Naive thymus-derived CD4-positive, alpha-beta T cell (primary cell): ENCODE measurements at regions not wholly inside any gene's neighbourhood (a gene's known extent, or its start where the extent isn't known, plus 50 kb on each side); places are given as distances from the start of the nearest gene placed in this dataset.

Source experiments
- ATAC-seq: fragments of 150-1000 bp; cut with Tn5 transposase; 2 replicates; pipeline ENCODE4 v1.10.0; 2021; ENCODE audit warnings: mild to moderate bottlenecking, moderate library complexity
- CTCF ChIA-PET: fragments of 350-600 bp; sonication (Branson Sonifier 250); formaldehyde crosslinking; loops from one replicate; lab custom pipeline; 2021; ENCODE audit warnings: antibody characterized with exemption; lab: Charles Lee
- POLR2A ChIA-PET: fragments of 350-600 bp; sonication (Branson Sonifier 250); formaldehyde crosslinking; loops from one replicate; lab custom pipeline; 2021; ENCODE audit warnings: antibody characterized with exemption, inconsistent platforms; lab: Charles Lee
- DNase-seq, 9 donors: peaks; one replicate each; pipeline versions ENCODE4 v3.0.0 to v3.0.0-alpha.2; 2020 to 2022; ENCODE audit warnings: mixed read lengths in 1 of 9
- H3K27ac ChIP-seq: one replicate; pipeline ENCODE4 v1.7.0; 2013; ENCODE audit warnings: mild to moderate bottlenecking, low read depth, low read length, moderate library complexity
- H3K27me3 ChIP-seq, 2 donors: one replicate each; pipeline ENCODE4 v1.7.0; 2013; ENCODE audit warnings: low read length in 2 of 2, mild to moderate bottlenecking in 2 of 2, moderate library complexity in 2 of 2; ENCODE audit not compliant: control insufficient read depth in 2 of 2, insufficient read depth in 2 of 2
- H3K36me3 ChIP-seq, 3 experiments: 1 replicate in 2 of 3; 2 replicates in 1 of 3; pipeline ENCODE4 v1.7.0; 2013; ENCODE audit warnings: low read length in 3 of 3, mild to moderate bottlenecking in 3 of 3, moderate library complexity in 1 of 3; ENCODE audit not compliant: insufficient read depth in 3 of 3, control insufficient read depth in 2 of 3
- H3K4me1 ChIP-seq, 2 donors: one replicate each; pipeline ENCODE4 v1.7.0; 2013; ENCODE audit warnings: low read length in 2 of 2, mild to moderate bottlenecking in 2 of 2, moderate library complexity in 1 of 2; ENCODE audit not compliant: control insufficient read depth in 2 of 2, insufficient read depth in 2 of 2
- H3K4me3 ChIP-seq: 2 replicates; pipeline ENCODE4 v1.7.0; 2013; ENCODE audit warnings: mild to moderate bottlenecking, low read length
- H3K9me3 ChIP-seq, 3 experiments: 1 replicate in 2 of 3; 2 replicates in 1 of 3; pipeline ENCODE4 v1.7.0; 2013; ENCODE audit warnings: low read length in 3 of 3; ENCODE audit not compliant: control insufficient read depth in 2 of 3
- H3K27ac Mint-ChIP-seq, 9 donors: one replicate each; pipeline ENCODE4 v1.8.0; 2020 to 2022; ENCODE audit warnings: mixed read lengths in 9 of 9, mild to moderate bottlenecking in 8 of 9, moderate library complexity in 5 of 9, inconsistent platforms in 2 of 9
- H3K27me3 Mint-ChIP-seq, 5 donors: one replicate each; pipeline ENCODE4 v1.8.0; 2021 to 2022; ENCODE audit warnings: mixed read lengths in 5 of 5, mild to moderate bottlenecking in 1 of 5
- H3K36me3 Mint-ChIP-seq, 5 donors: one replicate each; pipeline ENCODE4 v1.8.0; 2020 to 2022; ENCODE audit warnings: mixed read lengths in 5 of 5, mild to moderate bottlenecking in 3 of 5, inconsistent platforms in 1 of 5
- H3K4me1 Mint-ChIP-seq, 7 donors: one replicate each; pipeline ENCODE4 v1.8.0; 2020 to 2022; ENCODE audit warnings: mixed read lengths in 7 of 7, mild to moderate bottlenecking in 3 of 7, inconsistent platforms in 1 of 7
- H3K4me3 Mint-ChIP-seq, 10 donors: one replicate each; pipeline ENCODE4 v1.8.0; 2020 to 2022; ENCODE audit warnings: mild to moderate bottlenecking in 10 of 10, mixed read lengths in 10 of 10, moderate library complexity in 6 of 10, inconsistent platforms in 2 of 10
- H3K9me3 Mint-ChIP-seq, 11 donors: one replicate each; pipeline ENCODE4 v1.8.0; 2020 to 2022; ENCODE audit warnings: mixed read lengths in 11 of 11, mild to moderate bottlenecking in 4 of 11, inconsistent platforms in 1 of 11, moderate library complexity in 1 of 11
- intact Hi-C, 2 donors: fragments of 100-400 bp; cut with micrococcal nuclease; formaldehyde crosslinking; loops; one replicate each; pipeline ENCODE4 v1.15.1; 2023

DNA sequence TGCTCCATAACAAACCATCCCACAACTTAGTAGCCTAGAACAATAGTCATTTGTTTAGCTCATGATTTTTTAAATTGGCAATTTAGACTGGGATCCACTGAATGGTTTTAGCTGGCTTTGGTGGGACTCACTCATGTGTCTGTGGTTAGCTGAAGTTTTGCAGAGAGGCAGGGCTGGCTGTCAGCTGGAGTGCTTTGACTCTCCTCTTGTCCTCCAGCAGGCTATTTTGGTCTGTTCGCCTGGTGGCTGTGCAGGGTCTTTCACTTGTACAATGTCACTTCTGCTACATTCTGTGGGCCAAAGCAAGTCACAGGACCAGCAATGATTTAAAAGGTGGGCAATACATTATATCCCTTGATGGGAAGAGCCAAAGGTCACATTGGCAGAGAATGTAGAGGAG lies 1146.5 kb downstream of the ROBO2 start:
- Mint-ChIP-seq H3K27ac (no peak overlapping the region), H3K4me3 (no peak overlapping the region), H3K4me1 (no peaks in the 10 kb centered on the region), H3K27me3 (no peaks in the 10 kb centered on the region), H3K36me3 (no peaks in the 10 kb centered on the region), H3K9me3 (peaks cover 0 to 17% (median 4%) of the 10 kb centered on the region in 11 donors)
- ATAC-seq = no peak
- Histone ChIP-seq H3K4me3 (no peak overlapping the region), H3K27me3 (no peaks in the 10 kb centered on the region), H3K4me1 (no peaks in the 10 kb centered on the region), H3K27ac (no peak overlapping the region), H3K36me3 (no peaks in the 10 kb centered on the region), H3K9me3 (no peaks in the 10 kb centered on the region)
- ChIA-PET POLR2A (no interaction called here), CTCF (no interaction called here)
- intact Hi-C loops = no loop called here
- DNase-seq = no peak

DNA sequence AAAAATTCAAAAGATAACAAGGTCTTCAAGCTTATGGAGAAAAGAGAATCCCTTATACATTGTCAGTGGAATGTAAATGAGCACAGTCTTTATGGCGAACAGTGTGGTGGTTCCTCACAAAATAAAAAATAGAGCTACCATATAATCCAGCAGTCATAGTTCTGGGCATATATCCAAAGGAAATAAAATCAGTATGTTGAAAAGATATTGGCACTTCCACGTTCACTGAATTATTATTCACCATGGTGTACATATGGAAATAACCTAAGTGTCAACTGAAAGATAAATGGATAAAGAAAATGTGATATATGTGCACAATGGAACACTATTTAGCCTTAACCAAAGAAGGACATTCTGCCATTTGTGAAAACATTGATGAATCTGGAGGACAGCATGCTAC lies 1161.2 kb downstream of the ROBO2 start:
- ChIA-PET POLR2A (no interaction called here), CTCF (no interaction called here)
- no peak overlapping the region for H3K27ac ChIP-seq
- Mint-ChIP-seq H3K4me1 (no peaks in the 10 kb centered on the region), H3K27ac (no peak overlapping the region), H3K27me3 (no peaks in the 10 kb centered on the region), H3K9me3 (peaks cover 0 to 24% (median 4%) of the 10 kb centered on the region in 11 donors), H3K36me3 (no peaks in the 10 kb centered on the region), H3K4me3 (no peak overlapping the region)
- H3K4me1 ChIP-seq = no peaks in the 10 kb centered on the region
- intact Hi-C loops = no loop called here
- no peak for ATAC-seq
- DNase-seq = no peak
- H3K27me3 ChIP-seq = no peaks in the 10 kb centered on the region
- H3K36me3 ChIP-seq = no peaks in the 10 kb centered on the region
- no peaks in the 10 kb centered on the region for H3K9me3 ChIP-seq
- H3K4me3 ChIP-seq = no peak overlapping the region

DNA sequence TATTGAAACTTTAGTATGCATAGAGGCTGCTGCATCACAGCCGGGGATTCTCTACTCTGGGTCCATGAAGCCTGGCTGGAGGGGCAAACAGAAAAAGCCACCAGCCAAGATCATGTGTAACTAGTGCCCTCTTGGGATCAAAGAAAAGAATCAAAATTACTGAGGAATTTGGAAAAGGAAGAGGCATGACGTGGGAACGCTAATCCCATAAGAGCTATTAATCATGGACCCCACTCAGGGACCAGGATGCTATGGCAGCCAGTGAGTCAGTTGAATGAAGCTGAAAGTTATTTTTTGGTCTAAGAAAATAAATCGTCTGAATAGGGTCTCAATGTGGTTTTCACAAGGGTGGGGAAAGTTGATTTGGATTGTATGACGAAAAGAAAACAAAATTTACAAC lies 1165.1 kb downstream of the ROBO2 start:
- Mint-ChIP-seq H3K27ac (no peak overlapping the region), H3K36me3 (no peaks in the 10 kb centered on the region), H3K27me3 (no peaks in the 10 kb centered on the region), H3K4me1 (peaks cover 0 to 1% (median 0%) of the 10 kb centered on the region in 7 donors), H3K4me3 (no peak overlapping the region), H3K9me3 (peaks cover 0 to 15% (median 4%) of the 10 kb centered on the region in 11 donors)
- no peaks in the 10 kb centered on the region for H3K36me3 ChIP-seq
- ATAC-seq (no peak), DNase-seq (no peak)
- no peaks in the 10 kb centered on the region for H3K27me3 ChIP-seq
- ChIA-PET POLR2A (no interaction called here), CTCF (no interaction called here)
- H3K27ac ChIP-seq = no peak overlapping the region
- intact Hi-C loops = no loop called here
- no peaks in the 10 kb centered on the region for H3K9me3 ChIP-seq
- H3K4me1 ChIP-seq = no peaks in the 10 kb centered on the region
- H3K4me3 ChIP-seq = no peak overlapping the region

DNA sequence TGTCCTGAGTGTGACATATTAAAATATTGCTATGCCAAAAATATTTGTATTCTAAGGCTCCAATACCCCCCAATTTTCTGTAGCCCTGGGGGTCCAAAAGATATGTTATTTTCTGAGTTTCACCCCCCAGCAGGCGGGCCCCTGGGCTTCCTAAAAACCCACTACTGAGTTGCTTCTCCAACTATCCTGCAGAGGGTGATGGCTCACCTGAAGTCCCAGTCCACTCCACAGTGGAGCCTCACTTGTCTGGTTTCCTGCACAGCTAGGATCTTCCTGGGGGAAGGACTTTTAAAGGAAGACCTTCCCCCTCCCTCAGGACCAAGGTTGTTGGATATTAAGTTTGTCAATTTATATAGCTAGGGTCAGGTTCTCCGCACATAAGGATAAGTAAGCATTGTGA lies 1181.4 kb downstream of the ROBO2 start:
- intact Hi-C loops = no loop called here
- peaks cover 0 to 3% (median 0%) of the 10 kb centered on the region in 5 donors for H3K36me3 Mint-ChIP-seq
- H3K27me3 ChIP-seq = no peaks in the 10 kb centered on the region

DNA sequence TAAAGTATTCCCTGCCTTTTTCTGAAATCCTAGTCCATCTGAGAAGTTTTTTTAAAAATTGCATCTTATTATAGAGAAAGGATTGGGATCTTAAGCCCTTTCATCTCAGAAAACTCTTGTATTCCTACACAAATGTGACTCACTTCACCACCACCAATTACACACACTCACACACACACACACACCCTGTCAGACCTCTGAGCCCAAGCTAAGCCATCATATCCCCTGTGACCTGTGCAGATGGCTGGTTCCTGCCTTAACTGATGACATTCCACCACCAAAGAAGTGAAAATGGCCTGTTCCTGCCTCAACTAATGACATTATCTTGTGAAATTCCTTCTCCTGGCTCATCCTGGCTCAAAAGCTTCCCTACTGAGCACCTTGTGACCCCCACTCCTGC lies 1181.9 kb downstream of the ROBO2 start:
- ATAC-seq (no peak), DNase-seq (no peak)
- peaks cover 5 to 27% (median 9%) of the 10 kb centered on the region in 11 donors for H3K9me3 Mint-ChIP-seq
- H3K4me1 Mint-ChIP-seq = no peaks in the 10 kb centered on the region
- Histone ChIP-seq H3K27ac (no peak overlapping the region), H3K4me3 (no peak overlapping the region), H3K36me3 (no peaks in the 10 kb centered on the region), H3K4me1 (no peaks in the 10 kb centered on the region), H3K9me3 (peaks cover 0 to 6% (median 0%) of the 10 kb centered on the region in 3 experiments), H3K27me3 (no peaks in the 10 kb centered on the region)
- H3K36me3 Mint-ChIP-seq = peaks cover 0 to 3% (median 0%) of the 10 kb centered on the region in 5 donors
- no peak overlapping the region for H3K27ac Mint-ChIP-seq
- H3K27me3 Mint-ChIP-seq = no peaks in the 10 kb centered on the region
- CTCF ChIA-PET = no interaction called here
- intact Hi-C loops = no loop called here
- POLR2A ChIA-PET = no interaction called here
- H3K4me3 Mint-ChIP-seq = no peak overlapping the region

More for the DNA sequence above, 1181.4 kb downstream of the ROBO2 start:
- no peaks in the 10 kb centered on the region for H3K27me3 Mint-ChIP-seq
- ATAC-seq = no peak
- Histone ChIP-seq H3K27ac (no peak overlapping the region), H3K4me3 (no peak overlapping the region), H3K36me3 (no peaks in the 10 kb centered on the region), H3K9me3 (peaks cover 0 to 6% (median 0%) of the 10 kb centered on the region in 3 experiments), H3K4me1 (no peaks in the 10 kb centered on the region)
- no peak overlapping the region for H3K27ac Mint-ChIP-seq
- peaks cover 5 to 27% (median 9%) of the 10 kb centered on the region in 11 donors for H3K9me3 Mint-ChIP-seq
- POLR2A ChIA-PET = no interaction called here
- DNase-seq = no peak
- H3K4me3 Mint-ChIP-seq = no peak overlapping the region
- CTCF ChIA-PET = no interaction called here
- no peaks in the 10 kb centered on the region for H3K4me1 Mint-ChIP-seq

DNA sequence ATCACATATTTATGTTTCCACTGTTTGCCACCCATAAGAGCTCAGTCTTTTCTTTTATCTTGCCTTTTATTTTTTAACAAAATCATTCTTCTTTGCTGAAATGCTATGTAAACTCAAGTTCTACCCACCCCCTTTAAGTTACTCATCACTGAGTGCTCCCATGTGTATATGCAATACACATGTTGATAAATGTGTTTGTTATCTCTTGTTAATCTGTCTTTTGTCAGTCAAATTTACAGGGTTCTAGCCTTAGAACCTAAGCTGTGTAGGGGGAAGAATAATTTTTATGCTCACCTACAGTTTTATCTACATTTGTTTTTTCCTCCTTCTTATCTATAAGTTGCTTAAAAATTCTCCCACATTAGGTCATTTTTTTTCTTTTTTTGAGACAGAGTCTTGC lies 1195.9 kb downstream of the ROBO2 start:
- Histone ChIP-seq H3K4me1 (no peaks in the 10 kb centered on the region), H3K27ac (no peak overlapping the region), H3K36me3 (no peaks in the 10 kb centered on the region), H3K4me3 (no peak overlapping the region), H3K27me3 (no peaks in the 10 kb centered on the region), H3K9me3 (no peaks in the 10 kb centered on the region)
- no peaks in the 10 kb centered on the region for H3K36me3 Mint-ChIP-seq
- no peak overlapping the region for H3K27ac Mint-ChIP-seq
- peaks cover 3 to 28% (median 10%) of the 10 kb centered on the region in 11 donors for H3K9me3 Mint-ChIP-seq
- intact Hi-C loops = no loop called here
- no peak for ATAC-seq
- POLR2A ChIA-PET = no interaction called here
- no peak for DNase-seq
- H3K4me3 Mint-ChIP-seq = no peak overlapping the region
- CTCF ChIA-PET = no interaction called here
- H3K27me3 Mint-ChIP-seq = no peaks in the 10 kb centered on the region
- H3K4me1 Mint-ChIP-seq = no peaks in the 10 kb centered on the region

DNA sequence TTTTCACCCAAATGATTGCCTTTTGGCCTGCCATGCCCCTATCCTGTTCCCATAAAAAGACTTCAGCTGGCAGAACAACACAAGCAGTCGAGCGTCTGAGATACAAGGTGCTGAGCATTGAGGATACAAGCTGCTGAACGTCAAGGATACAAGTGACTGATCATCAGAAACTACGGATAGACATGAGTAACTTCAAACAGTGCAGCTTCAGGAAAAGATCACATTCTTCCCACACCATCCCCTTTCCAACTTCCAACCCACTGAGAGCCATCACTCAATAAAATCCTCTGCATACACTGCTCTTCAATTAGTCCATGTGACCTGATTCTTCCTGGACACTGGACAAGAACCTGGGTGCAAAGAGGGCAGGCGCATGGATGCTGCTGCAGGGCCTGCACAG lies 1198.9 kb downstream of the ROBO2 start:
- DNase-seq = no peak
- Histone ChIP-seq H3K27me3 (no peaks in the 10 kb centered on the region), H3K9me3 (no peaks in the 10 kb centered on the region), H3K36me3 (no peaks in the 10 kb centered on the region), H3K27ac (no peak overlapping the region), H3K4me1 (no peaks in the 10 kb centered on the region), H3K4me3 (no peak overlapping the region)
- ChIA-PET CTCF (interaction anchor here (0.7 kb wide), 1 partner anchor 12 kb away, joined by 3 read pairs; no protein-coding TSS in a partner anchor), POLR2A (no interaction called here)
- no peak for ATAC-seq
- Mint-ChIP-seq H3K36me3 (no peaks in the 10 kb centered on the region), H3K9me3 (peaks cover 5 to 39% (median 16%) of the 10 kb centered on the region in 11 donors), H3K4me1 (no peaks in the 10 kb centered on the region), H3K4me3 (no peak overlapping the region), H3K27ac (no peak overlapping the region), H3K27me3 (no peaks in the 10 kb centered on the region)
- intact Hi-C loops = no loop called here
